Smooth muscle cell (in vitro differentiated cells): ENCODE measurements at regions not wholly inside any gene's neighbourhood (a gene's known extent, or its start where the extent isn't known, plus 50 kb on each side); places are given as distances from the start of the nearest gene placed in this dataset.

Experiments used
- DNase-seq: peaks from one replicate; lab custom pipeline; 2025; ENCODE audit not compliant: unreplicated experiment; lab: John Stamatoyannopoulos, UW
- H2AFZ ChIP-seq: fragments of 200-600 bp; sonication (generic); 2 replicates; pipeline ENCODE4 v1.6.0; 2016; ENCODE audit warnings: antibody characterized with exemption, low read depth, mild to moderate bottlenecking
- H3F3A ChIP-seq: fragments of 200-600 bp; sonication (generic); 2 replicates; pipeline ENCODE4 v1.6.0; 2017; ENCODE audit warnings: antibody characterized with exemption, low read depth
- H3K27ac ChIP-seq: fragments of 200-600 bp; sonication (generic); 2 replicates; pipeline ENCODE4 v1.5.1; 2016; ENCODE audit warnings: low read depth, mild to moderate bottlenecking
- H3K27me3 ChIP-seq: fragments of 200-600 bp; sonication (generic); 2 replicates; pipeline ENCODE4 v1.6.1; 2016; ENCODE audit warnings: low read depth, mild to moderate bottlenecking
- H3K36me3 ChIP-seq: fragments of 200-600 bp; sonication (generic); 2 replicates; pipeline ENCODE4 v1.5.1; 2016; ENCODE audit warnings: low read depth
- H3K4me1 ChIP-seq: fragments of 200-600 bp; sonication (generic); 2 replicates; pipeline ENCODE4 v1.5.1; 2016; ENCODE audit warnings: low read depth
- H3K4me2 ChIP-seq: fragments of 200-600 bp; sonication (generic); 2 replicates; pipeline ENCODE4 v1.6.0; 2016; ENCODE audit warnings: mild to moderate bottlenecking
- H3K4me3 ChIP-seq: fragments of 200-600 bp; sonication (generic); 2 replicates; pipeline ENCODE4 v1.5.1; 2016; ENCODE audit warnings: mild to moderate bottlenecking
- H3K79me2 ChIP-seq: fragments of 200-600 bp; sonication (generic); 2 replicates; pipeline ENCODE4 v1.6.0; 2016; ENCODE audit warnings: low read depth, mild to moderate bottlenecking
- H3K9ac ChIP-seq: fragments of 200-600 bp; sonication (generic); 2 replicates; pipeline ENCODE4 v1.6.0; 2016; ENCODE audit warnings: low read depth
- H3K9me3 ChIP-seq: fragments of 200-600 bp; sonication (generic); replicated peaks from 2 replicates; pipeline ENCODE4 v1.5.1; 2016; ENCODE audit warnings: low read depth
- H4K20me1 ChIP-seq: fragments of 200-600 bp; sonication (generic); 2 replicates; pipeline ENCODE4 v1.6.0; 2016; ENCODE audit warnings: low read depth
- CTCF ChIP-seq: fragments of 200-600 bp; sonication (generic); IDR thresholded peaks from 2 replicates; pipeline ENCODE4 v1.5.1; 2017; ENCODE audit warnings: borderline replicate concordance, mild to moderate bottlenecking, antibody characterized with exemption; ENCODE audit not compliant: insufficient read depth, poor library complexity, severe bottlenecking
- WGBS: methylation state at CpG from one replicate; pipeline ENCODE4 v1.1.7; 2016; ENCODE audit warnings: low lambda C conversion rate; 5-methylcytosine and 5-hydroxymethylcytosine counted together

- Histone ChIP-seq H3K9ac (no peak overlapping the region), H3K36me3 (no peaks in the 10 kb centered on the region), H3K79me2 (no peaks in the 10 kb centered on the region), H3K4me1 (peaks cover 18% of the 10 kb centered on the region), H3K4me3 (no peak overlapping the region), H3K27ac (no peak overlapping the region), H3K4me2 (no peak overlapping the region), H3F3A (peaks cover 3% of the 10 kb centered on the region), H3K9me3 (no peaks in the 10 kb centered on the region), H4K20me1 (no peaks in the 10 kb centered on the region), H3K27me3 (no peaks in the 10 kb centered on the region), H2AFZ (no peak overlapping the region)
- no peak for TF ChIP-seq CTCF
- 97% methylated on average over 1 of the region's 1 CpG for WGBS
- no peak for DNase-seq
These were observed 225.9 kb upstream of the CHST9 start for GRCh38 chr18:27411013-27411412.

GRCh38 chr18:27404855-27405254 lies 219.7 kb upstream of the CHST9 start:
- Histone ChIP-seq H3K9me3 (no peaks in the 10 kb centered on the region), H3K4me2 (no peak overlapping the region), H3K27me3 (no peaks in the 10 kb centered on the region), H2AFZ (no peak overlapping the region), H3K79me2 (no peaks in the 10 kb centered on the region), H3K36me3 (no peaks in the 10 kb centered on the region), H3K9ac (no peak overlapping the region), H3K4me1 (no peaks in the 10 kb centered on the region), H3F3A (no peaks in the 10 kb centered on the region), H4K20me1 (no peaks in the 10 kb centered on the region), H3K27ac (no peak overlapping the region), H3K4me3 (no peak overlapping the region)
- TF ChIP-seq CTCF, result no peak
- WGBS, result 78% methylated on average over 2 of the region's 2 CpGs
- no peak for DNase-seq

- no peaks in the 10 kb centered on the region for H3K27me3 ChIP-seq
- H3K9me3 ChIP-seq, result no peaks in the 10 kb centered on the region
- H3K79me2 ChIP-seq, result no peaks in the 10 kb centered on the region
- no peak overlapping the region for H3K4me3 ChIP-seq
- no peak for DNase-seq
- TF ChIP-seq CTCF, result peak; percentile 9
- H3K9ac ChIP-seq, result no peak overlapping the region
- no peaks in the 10 kb centered on the region for H3K4me1 ChIP-seq
- WGBS, result 47% methylated on average over 9 of the region's 9 CpGs
- H3K36me3 ChIP-seq, result no peaks in the 10 kb centered on the region
- no peak overlapping the region for H3K27ac ChIP-seq
- H3F3A ChIP-seq, result no peaks in the 10 kb centered on the region
- no peak overlapping the region for H2AFZ ChIP-seq
- no peaks in the 10 kb centered on the region for H4K20me1 ChIP-seq
- H3K4me2 ChIP-seq, result no peak overlapping the region
These were observed 214.9 kb upstream of the CHST9 start for GRCh38 chr18:27400001-27400400.

- no peak for TF ChIP-seq CTCF
- Histone ChIP-seq H3K36me3 (no peaks in the 10 kb centered on the region), H3K4me1 (no peaks in the 10 kb centered on the region), H3K9me3 (no peaks in the 10 kb centered on the region), H2AFZ (no peak overlapping the region), H3K4me2 (no peak overlapping the region), H3F3A (no peaks in the 10 kb centered on the region), H4K20me1 (no peaks in the 10 kb centered on the region), H3K4me3 (no peak overlapping the region), H3K27ac (no peak overlapping the region), H3K9ac (no peak overlapping the region), H3K79me2 (no peaks in the 10 kb centered on the region), H3K27me3 (no peaks in the 10 kb centered on the region)
- no peak for DNase-seq
- WGBS, result 93% methylated on average over 1 of the region's 1 CpG
These were observed 210.6 kb upstream of the CHST9 start for GRCh38 chr18:27395752-27396151.
